Gastrocnemius medialis (tissue), 4 donors: ENCODE measurements at regions not wholly inside any gene's neighbourhood (a gene's known extent, or its start where the extent isn't known, plus 50 kb on each side); places are given as distances from the start of the nearest gene placed in this dataset.

Experiments used
- POLR2A ChIP-seq, 2 donors: fragments of 450-650 bp; IDR thresholded peaks; one replicate each; pipeline ENCODE4 v1.6.1; 2017; ENCODE audit warnings: antibody characterized with exemption in 2 of 2, mild to moderate bottlenecking in 2 of 2, moderate library complexity in 2 of 2
- TF ChIP-seq, protein P1 (sequence below), 5 experiments: fragments of 450-650 bp in 3 of 5; fragments of 200-600 bp in 2 of 5; sonication (generic) in 2 of 5; IDR thresholded peaks in 4 of 5; conservative IDR thresholded peaks in 1 of 5; 1 replicate in 4 of 5; 2 replicates in 1 of 5; pipeline ENCODE4 v1.5.1; 2016 to 2019; ENCODE audit warnings: antibody characterized with exemption in 5 of 5, mild to moderate bottlenecking in 3 of 5, moderate library complexity in 3 of 5

- TF ChIP-seq, protein P1, sequence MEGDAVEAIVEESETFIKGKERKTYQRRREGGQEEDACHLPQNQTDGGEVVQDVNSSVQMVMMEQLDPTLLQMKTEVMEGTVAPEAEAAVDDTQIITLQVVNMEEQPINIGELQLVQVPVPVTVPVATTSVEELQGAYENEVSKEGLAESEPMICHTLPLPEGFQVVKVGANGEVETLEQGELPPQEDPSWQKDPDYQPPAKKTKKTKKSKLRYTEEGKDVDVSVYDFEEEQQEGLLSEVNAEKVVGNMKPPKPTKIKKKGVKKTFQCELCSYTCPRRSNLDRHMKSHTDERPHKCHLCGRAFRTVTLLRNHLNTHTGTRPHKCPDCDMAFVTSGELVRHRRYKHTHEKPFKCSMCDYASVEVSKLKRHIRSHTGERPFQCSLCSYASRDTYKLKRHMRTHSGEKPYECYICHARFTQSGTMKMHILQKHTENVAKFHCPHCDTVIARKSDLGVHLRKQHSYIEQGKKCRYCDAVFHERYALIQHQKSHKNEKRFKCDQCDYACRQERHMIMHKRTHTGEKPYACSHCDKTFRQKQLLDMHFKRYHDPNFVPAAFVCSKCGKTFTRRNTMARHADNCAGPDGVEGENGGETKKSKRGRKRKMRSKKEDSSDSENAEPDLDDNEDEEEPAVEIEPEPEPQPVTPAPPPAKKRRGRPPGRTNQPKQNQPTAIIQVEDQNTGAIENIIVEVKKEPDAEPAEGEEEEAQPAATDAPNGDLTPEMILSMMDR (IDR thresholded peaks at IDR 0.05 in 4 of 5, conservative IDR thresholded peaks at IDR 0.05 in 1 of 5), result no peak
- TF ChIP-seq POLR2A (IDR thresholded peaks at IDR 0.05), result no peak
Observed at GRCh38 chr13:40052954-40053353, 397.5 kb downstream of the COG6 start.
